C4-2B (cell line): ENCODE measurements at regions not wholly inside any gene's neighbourhood (a gene's known extent, or its start where the extent isn't known, plus 50 kb on each side); places are given as distances from the start of the nearest gene placed in this dataset.

Source experiments
- CTCF ChIP-seq: fragments of 450-650 bp; conservative IDR thresholded peaks from 2 replicates; pipeline ENCODE4 v1.5.1; 2017; ENCODE audit warnings: mild to moderate bottlenecking
- ZFX ChIP-seq: fragments of 450-650 bp; IDR thresholded peaks from 2 replicates; pipeline ENCODE4 v1.6.1; 2017

GRCh38 chr7:25388681-25389080 lies 160.4 kb upstream of the NPVF start:
- TF ChIP-seq CTCF (no peak), ZFX (no peak)
